MM.1S (cell line): ENCODE measurements at regions not wholly inside any gene's neighbourhood (a gene's known extent, or its start where the extent isn't known, plus 50 kb on each side); places are given as distances from the start of the nearest gene placed in this dataset.

Experiments
- DNase-seq: peaks from one replicate; pipeline ENCODE4 v3.0.0-alpha.2; 2015
- H2AFZ ChIP-seq: fragments of 300-600 bp; sonication (generic); 2 replicates; pipeline ENCODE4 v1.6.0; 2016; ENCODE audit warnings: antibody characterized with exemption, low read length
- H3F3A ChIP-seq: fragments of 300-600 bp; sonication (generic); 2 replicates; pipeline ENCODE4 v1.6.1; 2016; ENCODE audit warnings: mild to moderate bottlenecking, antibody characterized with exemption, low read length, moderate library complexity, mixed read lengths; ENCODE audit not compliant: insufficient read depth
- H3K27ac ChIP-seq: fragments of 300-600 bp; sonication (generic); 2 replicates; pipeline ENCODE4 v1.5.1; 2016; ENCODE audit warnings: mild to moderate bottlenecking, low read length
- H3K27me3 ChIP-seq: fragments of 300-600 bp; sonication (generic); replicated peaks from 2 replicates; pipeline ENCODE4 v1.6.0; 2016; ENCODE audit warnings: low read length; ENCODE audit not compliant: insufficient read depth
- H3K36me3 ChIP-seq: fragments of 300-600 bp; sonication (generic); replicated peaks from 2 replicates; pipeline ENCODE4 v1.6.1; 2016; ENCODE audit warnings: mild to moderate bottlenecking, low read length, mixed read lengths; ENCODE audit not compliant: insufficient read depth
- H3K4me1 ChIP-seq: fragments of 300-600 bp; sonication (generic); 2 replicates; pipeline ENCODE4 v1.6.1; 2016; ENCODE audit warnings: low read length, mixed read lengths
- H3K4me2 ChIP-seq: fragments of 300-600 bp; sonication (generic); 2 replicates; pipeline ENCODE4 v1.6.0; 2016; ENCODE audit warnings: low read depth, low read length
- H3K4me3 ChIP-seq: fragments of 300-600 bp; sonication (generic); 2 replicates; pipeline ENCODE4 v1.5.1; 2016; ENCODE audit warnings: low read length, mixed read lengths
- H3K79me2 ChIP-seq: fragments of 300-600 bp; sonication (generic); 2 replicates; pipeline ENCODE4 v1.6.1; 2016; ENCODE audit warnings: mixed run types, low read length, mixed read lengths
- H3K9ac ChIP-seq: fragments of 300-600 bp; sonication (generic); 2 replicates; pipeline ENCODE4 v1.6.1; 2016; ENCODE audit warnings: low read length, mixed read lengths
- H3K9me2 ChIP-seq: fragments of 300-600 bp; sonication (generic); replicated peaks from 2 replicates; pipeline ENCODE4 v1.6.1; 2016; ENCODE audit warnings: mild to moderate bottlenecking, low read length, mixed read lengths; ENCODE audit not compliant: insufficient read depth
- H3K9me3 ChIP-seq: fragments of 300-600 bp; sonication (generic); replicated peaks from 2 replicates; pipeline ENCODE4 v1.6.1; 2016; ENCODE audit warnings: mild to moderate bottlenecking, low read length, mixed read lengths; ENCODE audit not compliant: insufficient read depth
- H4K20me1 ChIP-seq: fragments of 300-600 bp; sonication (generic); 2 replicates; pipeline ENCODE4 v1.6.1; 2016; ENCODE audit warnings: mild to moderate bottlenecking, low read length, moderate library complexity, mixed read lengths; ENCODE audit not compliant: insufficient read depth
- CTCF ChIP-seq: fragments of 300-600 bp; sonication (generic); IDR thresholded peaks from 2 replicates; pipeline ENCODE4 v1.5.1; 2016; ENCODE audit warnings: antibody characterized with exemption, low read length, mixed read lengths
- EZH2 ChIP-seq: fragments of 300-600 bp; sonication (generic); optimal IDR thresholded peaks from 2 replicates; pipeline ENCODE3; 2017; ENCODE audit warnings: low read depth, mild to moderate bottlenecking, antibody characterized with exemption, low read length, mixed read lengths
- EZH2phosphoT487 ChIP-seq: fragments of 300-600 bp; sonication (generic); IDR thresholded peaks from 2 replicates; pipeline ENCODE4 v1.6.1; 2018; ENCODE audit warnings: antibody characterized with exemption, low read length

GRCh38 chr14:42112108-42112507, 505.4 kb downstream of the LRFN5 start:
- H2AFZ ChIP-seq, result no peak overlapping the region
- no peaks in the 10 kb centered on the region for H3K9me3 ChIP-seq
- H3K9ac ChIP-seq, result no peak overlapping the region
- no peaks in the 10 kb centered on the region for H4K20me1 ChIP-seq
- TF ChIP-seq EZH2phosphoT487 (no peak), EZH2 (no peak), CTCF (no peak)
- H3K36me3 ChIP-seq, result no peaks in the 10 kb centered on the region
- H3K4me1 ChIP-seq, result 0 out of 2 replicates have a peak, but pooled peaks cover 6% of the 10 kb centered on the region
- H3F3A ChIP-seq, result no peaks in the 10 kb centered on the region
- H3K27me3 ChIP-seq, result no peaks in the 10 kb centered on the region
- no peaks in the 10 kb centered on the region for H3K79me2 ChIP-seq
- H3K9me2 ChIP-seq, result no peaks in the 10 kb centered on the region
- no peak overlapping the region for H3K4me2 ChIP-seq
- H3K27ac ChIP-seq, result no peak overlapping the region
- H3K4me3 ChIP-seq, result no peak overlapping the region
- DNase-seq, result no peak

- Histone ChIP-seq H3K4me3 (no peak overlapping the region), H3K4me1 (0 out of 2 replicates have a peak, but pooled peaks cover 6% of the 10 kb centered on the region), H3K9ac (no peak overlapping the region), H2AFZ (no peak overlapping the region), H3K27ac (no peak overlapping the region), H3K27me3 (no peaks in the 10 kb centered on the region), H3K79me2 (no peaks in the 10 kb centered on the region), H3K9me3 (no peaks in the 10 kb centered on the region), H3K36me3 (no peaks in the 10 kb centered on the region), H3K9me2 (no peaks in the 10 kb centered on the region), H4K20me1 (no peaks in the 10 kb centered on the region), H3K4me2 (no peak overlapping the region), H3F3A (no peaks in the 10 kb centered on the region)
- no peak for DNase-seq
- TF ChIP-seq EZH2 (no peak), EZH2phosphoT487 (no peak), CTCF (no peak)
These were observed 504.7 kb downstream of the LRFN5 start for GRCh38 chr14:42111355-42111754.

GRCh38 chr14:42110167-42110566, 503.5 kb downstream of the LRFN5 start:
- 0 out of 2 replicates have a peak, but pooled peaks cover 6% of the 10 kb centered on the region for H3K4me1 ChIP-seq
- TF ChIP-seq CTCF (peak; percentile 70), EZH2phosphoT487 (no peak), EZH2 (no peak)
- H2AFZ ChIP-seq, result 0 out of 2 replicates have a peak overlapping the region, but pooled peaks have one; percentile 12
- no peak overlapping the region for H3K4me3 ChIP-seq
- no peak overlapping the region for H3K27ac ChIP-seq
- H4K20me1 ChIP-seq, result no peaks in the 10 kb centered on the region
- H3K9me3 ChIP-seq, result no peaks in the 10 kb centered on the region
- no peaks in the 10 kb centered on the region for H3K79me2 ChIP-seq
- peak; percentile 43 for DNase-seq
- H3K36me3 ChIP-seq, result no peaks in the 10 kb centered on the region
- no peak overlapping the region for H3K9ac ChIP-seq
- no peaks in the 10 kb centered on the region for H3K27me3 ChIP-seq
- no peaks in the 10 kb centered on the region for H3F3A ChIP-seq
- no peaks in the 10 kb centered on the region for H3K9me2 ChIP-seq
- H3K4me2 ChIP-seq, result no peak overlapping the region
